ENCODE measurements at regions not wholly inside any gene's neighbourhood (a gene's known extent, or its start where the extent isn't known, plus 50 kb on each side); places are given as distances from the start of the nearest gene placed in this dataset.

DNA sequence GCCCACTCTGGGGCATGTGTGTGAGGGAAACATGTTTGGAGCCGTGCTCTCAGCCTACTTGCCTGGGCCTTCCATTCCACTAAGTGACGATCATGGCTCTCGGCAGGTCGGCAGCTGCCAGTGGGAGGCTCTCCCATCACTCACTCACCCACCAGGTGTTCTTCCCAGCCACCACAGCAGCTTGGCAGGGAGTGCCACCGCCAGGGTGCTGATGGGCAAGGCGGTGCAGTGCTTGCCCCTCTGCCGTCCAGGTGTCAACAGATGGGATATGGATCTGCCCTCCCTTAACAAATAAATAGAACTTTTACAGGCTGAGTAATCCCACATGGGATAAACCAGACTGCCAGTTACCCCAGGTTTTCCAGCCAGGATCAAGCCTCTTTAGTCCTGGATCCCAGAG lies 205.5 kb upstream of the TMEM45B start:
- H3K9me3 ChIP-seq (ENCODE audit: insufficient read depth, low read length, severe bottlenecking), result no peaks in the 10 kb centered on the region

DNA sequence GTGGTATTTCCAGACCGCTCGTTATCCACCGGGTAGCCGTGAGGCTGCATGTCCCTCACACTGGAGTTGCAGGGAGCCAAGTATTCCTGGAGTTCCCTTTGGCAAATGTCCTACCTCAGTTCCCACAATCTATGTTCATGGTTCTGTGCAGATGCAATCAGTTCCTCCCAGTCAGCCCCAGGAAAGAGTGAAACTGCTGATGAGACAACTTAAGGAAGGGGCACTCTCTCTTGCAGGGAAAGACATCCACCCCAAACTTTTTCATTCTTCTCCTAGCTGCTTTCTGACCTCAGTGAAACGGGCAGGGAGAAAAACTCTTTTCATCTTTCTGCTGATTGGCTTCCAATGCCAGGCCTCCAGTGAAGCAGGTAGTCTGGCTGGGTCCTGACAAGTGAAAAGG lies 205.1 kb upstream of the TMEM45B start:
- H3K4me2 ChIP-seq (ENCODE audit: insufficient read depth, low read length), result no peak overlapping the region
- TF ChIP-seq, protein P1, sequence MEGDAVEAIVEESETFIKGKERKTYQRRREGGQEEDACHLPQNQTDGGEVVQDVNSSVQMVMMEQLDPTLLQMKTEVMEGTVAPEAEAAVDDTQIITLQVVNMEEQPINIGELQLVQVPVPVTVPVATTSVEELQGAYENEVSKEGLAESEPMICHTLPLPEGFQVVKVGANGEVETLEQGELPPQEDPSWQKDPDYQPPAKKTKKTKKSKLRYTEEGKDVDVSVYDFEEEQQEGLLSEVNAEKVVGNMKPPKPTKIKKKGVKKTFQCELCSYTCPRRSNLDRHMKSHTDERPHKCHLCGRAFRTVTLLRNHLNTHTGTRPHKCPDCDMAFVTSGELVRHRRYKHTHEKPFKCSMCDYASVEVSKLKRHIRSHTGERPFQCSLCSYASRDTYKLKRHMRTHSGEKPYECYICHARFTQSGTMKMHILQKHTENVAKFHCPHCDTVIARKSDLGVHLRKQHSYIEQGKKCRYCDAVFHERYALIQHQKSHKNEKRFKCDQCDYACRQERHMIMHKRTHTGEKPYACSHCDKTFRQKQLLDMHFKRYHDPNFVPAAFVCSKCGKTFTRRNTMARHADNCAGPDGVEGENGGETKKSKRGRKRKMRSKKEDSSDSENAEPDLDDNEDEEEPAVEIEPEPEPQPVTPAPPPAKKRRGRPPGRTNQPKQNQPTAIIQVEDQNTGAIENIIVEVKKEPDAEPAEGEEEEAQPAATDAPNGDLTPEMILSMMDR (IDR thresholded peaks at IDR 0.05; ENCODE audit: borderline replicate concordance, extremely low read depth, low read length, poor library complexity, severe bottlenecking), result no peak
- no peak for TF ChIP-seq EZH2 (IDR thresholded peaks at IDR 0.05; ENCODE audit: borderline replicate concordance, low read depth, low read length, severe bottlenecking)
- no peaks in the 10 kb centered on the region for H4K20me1 ChIP-seq (ENCODE audit: insufficient read depth, low read length)
- H3K4me3 ChIP-seq (ENCODE audit: low read depth in 1 of 2, low read length in 2 of 2), result no peak overlapping the region
- H3K9me3 ChIP-seq (ENCODE audit: insufficient read depth, low read length, severe bottlenecking), result no peaks in the 10 kb centered on the region
- H3K4me1 ChIP-seq (ENCODE audit: insufficient read depth, low read length), result no peaks in the 10 kb centered on the region
- ATAC-seq (ENCODE audit: insufficient read depth, low read depth), result no peak
- peaks cover 14% of the 10 kb centered on the region for H3K27me3 ChIP-seq (ENCODE audit: insufficient read depth, low read length, poor library complexity)
- H3K27ac ChIP-seq (ENCODE audit: low read length), result no peak overlapping the region
- H2AFZ ChIP-seq (ENCODE audit: low read depth, low read length), result no peak overlapping the region
- DNase-seq, result no peak
- no peak overlapping the region for H3K9ac ChIP-seq (ENCODE audit: low read depth, low read length)
- no peaks in the 10 kb centered on the region for H3K36me3 ChIP-seq (ENCODE audit: insufficient read depth, low read length)
- H3K79me2 ChIP-seq (ENCODE audit: insufficient read depth, low read length), result no peaks in the 10 kb centered on the region

More for the DNA sequence above, 205.5 kb upstream of the TMEM45B start:
- Histone ChIP-seq H3K79me2 (ENCODE audit: insufficient read depth, low read length) (no peaks in the 10 kb centered on the region), H3K9ac (ENCODE audit: low read depth, low read length) (no peak overlapping the region), H3K4me2 (ENCODE audit: insufficient read depth, low read length) (no peak overlapping the region), H3K4me1 (ENCODE audit: insufficient read depth, low read length) (no peaks in the 10 kb centered on the region), H4K20me1 (ENCODE audit: insufficient read depth, low read length) (no peaks in the 10 kb centered on the region), H3K27ac (ENCODE audit: low read length) (no peak overlapping the region), H3K4me3 (ENCODE audit: low read depth in 1 of 2, low read length in 2 of 2) (no peak overlapping the region), H3K36me3 (ENCODE audit: insufficient read depth, low read length) (no peaks in the 10 kb centered on the region), H3K27me3 (ENCODE audit: insufficient read depth, low read length, poor library complexity) (peaks cover 13% of the 10 kb centered on the region), H2AFZ (ENCODE audit: low read depth, low read length) (no peak overlapping the region)
- no peak for ATAC-seq (ENCODE audit: insufficient read depth, low read depth)
- DNase-seq, result no peak
- TF ChIP-seq, protein P1 (IDR thresholded peaks at IDR 0.05; ENCODE audit: borderline replicate concordance, extremely low read depth, low read length, poor library complexity, severe bottlenecking), result no peak
- no peak for TF ChIP-seq EZH2 (IDR thresholded peaks at IDR 0.05; ENCODE audit: borderline replicate concordance, low read depth, low read length, severe bottlenecking)

DNA sequence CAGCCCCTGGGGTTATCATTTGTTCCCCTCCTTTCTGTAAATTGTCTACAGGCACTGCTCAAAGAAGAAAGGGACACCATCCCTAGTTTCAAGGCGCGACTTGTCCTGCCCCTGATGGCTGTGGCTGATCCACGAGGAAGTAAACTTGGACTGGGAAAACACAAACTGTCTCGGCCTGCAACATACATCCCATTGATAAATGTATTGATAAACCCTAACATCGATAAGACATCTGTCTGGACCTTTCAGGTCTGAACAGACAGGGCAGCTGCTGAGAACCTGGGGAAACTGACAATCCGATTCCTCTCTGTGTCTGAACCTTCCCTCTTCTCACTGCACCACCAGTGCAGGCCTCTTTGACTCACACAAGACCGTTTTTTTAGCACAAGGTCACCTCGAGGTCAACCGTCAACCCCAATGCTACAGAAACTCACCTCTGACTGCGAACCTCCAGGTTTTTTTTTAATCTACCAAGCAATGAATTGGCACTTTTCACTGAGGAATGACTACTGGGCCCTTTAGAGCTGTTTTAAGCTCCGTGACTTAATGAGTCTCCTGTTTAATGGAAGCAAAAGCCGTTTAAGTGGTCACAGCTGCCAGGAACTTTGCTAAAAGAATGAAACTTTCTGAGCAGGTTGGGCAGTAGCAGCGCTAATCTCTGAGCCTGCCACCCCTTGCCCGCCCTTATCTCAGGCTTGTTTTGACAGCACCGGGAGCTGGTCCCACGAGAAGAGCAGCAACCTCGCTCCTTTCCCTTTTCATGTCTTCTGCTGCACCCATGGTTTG lies 203.8 kb upstream of the TMEM45B start:
- no peak overlapping the region for H3K4me3 ChIP-seq (ENCODE audit: low read depth in 1 of 2, low read length in 2 of 2)
- no peaks in the 10 kb centered on the region for H4K20me1 ChIP-seq (ENCODE audit: insufficient read depth, low read length)
- H3K79me2 ChIP-seq (ENCODE audit: insufficient read depth, low read length), result no peaks in the 10 kb centered on the region
- H3K9me3 ChIP-seq (ENCODE audit: insufficient read depth, low read length, severe bottlenecking), result no peaks in the 10 kb centered on the region
- ATAC-seq (ENCODE audit: insufficient read depth, low read depth) (no peak), DNase-seq (no peak)
- no peaks in the 10 kb centered on the region for H3K4me1 ChIP-seq (ENCODE audit: insufficient read depth, low read length)
- no peak overlapping the region for H3K4me2 ChIP-seq (ENCODE audit: insufficient read depth, low read length)
- no peaks in the 10 kb centered on the region for H3K36me3 ChIP-seq (ENCODE audit: insufficient read depth, low read length)
- peaks cover 14% of the 10 kb centered on the region for H3K27me3 ChIP-seq (ENCODE audit: insufficient read depth, low read length, poor library complexity)
- H2AFZ ChIP-seq (ENCODE audit: low read depth, low read length), result no peak overlapping the region
- no peak for TF ChIP-seq EZH2 (IDR thresholded peaks at IDR 0.05; ENCODE audit: borderline replicate concordance, low read depth, low read length, severe bottlenecking)
- TF ChIP-seq, protein P1 (IDR thresholded peaks at IDR 0.05; ENCODE audit: borderline replicate concordance, extremely low read depth, low read length, poor library complexity, severe bottlenecking), result no peak
- no peak overlapping the region for H3K27ac ChIP-seq (ENCODE audit: low read length)
- no peak overlapping the region for H3K9ac ChIP-seq (ENCODE audit: low read depth, low read length)

Data from DND-41 (cell line).